Osteoblast (primary cell): ENCODE measurements at regions not wholly inside any gene's neighbourhood (a gene's known extent, or its start where the extent isn't known, plus 50 kb on each side); places are given as distances from the start of the nearest gene placed in this dataset.

ENCODE experiments used
- DNase-seq: peaks from one replicate; pipeline ENCODE4 v3.0.0; 2011; ENCODE audit warnings: low spot score, mixed read lengths; ENCODE audit not compliant: insufficient read length; ENCODE audit errors: missing footprints
- H2AFZ ChIP-seq: 2 replicates; pipeline ENCODE4 v1.6.0; 2011; ENCODE audit warnings: mild to moderate bottlenecking, low read length
- H3K27ac ChIP-seq: 2 replicates; pipeline ENCODE4 v1.5.1; 2011; ENCODE audit warnings: mild to moderate bottlenecking, low read depth, low read length, moderate library complexity
- H3K27me3 ChIP-seq: 2 replicates; pipeline ENCODE4 v1.6.0; 2012; ENCODE audit warnings: mild to moderate bottlenecking, control low read depth, inconsistent platforms, low read length, moderate library complexity; ENCODE audit not compliant: insufficient read depth
- H3K36me3 ChIP-seq: 2 replicates; pipeline ENCODE4 v1.5.1; 2011; ENCODE audit warnings: mild to moderate bottlenecking, low read length, control low read depth, moderate library complexity; ENCODE audit not compliant: insufficient read depth
- H3K4me1 ChIP-seq: 2 replicates; pipeline ENCODE4 v1.5.1; 2011; ENCODE audit warnings: mild to moderate bottlenecking, low read length, control low read depth, moderate library complexity; ENCODE audit not compliant: insufficient read depth
- H3K4me2 ChIP-seq: 2 replicates; pipeline ENCODE4 v1.6.0; 2011; ENCODE audit warnings: mild to moderate bottlenecking, low read length; ENCODE audit not compliant: insufficient read depth
- H3K4me3 ChIP-seq: fragments of 200-600 bp; sonication (generic); 3 replicates; pipeline ENCODE4 v1.5.1; 2012; ENCODE audit warnings: mild to moderate bottlenecking, low read length, inconsistent platforms; ENCODE audit not compliant: insufficient read depth
- H3K79me2 ChIP-seq: 2 replicates; pipeline ENCODE4 v1.6.0; 2012; ENCODE audit warnings: mild to moderate bottlenecking, low read length, control low read depth, inconsistent platforms; ENCODE audit not compliant: insufficient read depth
- H3K9me3 ChIP-seq: 2 replicates; pipeline ENCODE4 v1.5.1; 2011; ENCODE audit warnings: low read depth, low read length, control low read depth
- H4K20me1 ChIP-seq: 2 replicates; pipeline ENCODE4 v1.6.0; 2012; ENCODE audit warnings: mild to moderate bottlenecking, low read length, control low read depth; ENCODE audit not compliant: insufficient read depth
- CTCF ChIP-seq: IDR thresholded peaks from 2 replicates; pipeline ENCODE4 v1.5.1; 2011; ENCODE audit warnings: mild to moderate bottlenecking, low read depth, low read length, moderate library complexity; ENCODE audit errors: extremely low read depth

- peaks cover 90% of the 10 kb centered on the region for H3K79me2 ChIP-seq
- H3K4me3 ChIP-seq = peak overlapping the region; percentile 68
- H3K27me3 ChIP-seq = no peaks in the 10 kb centered on the region
- no peak overlapping the region for H2AFZ ChIP-seq
- peak overlapping the region; percentile 73 for H3K4me2 ChIP-seq
- H3K4me1 ChIP-seq = peaks cover 76% of the 10 kb centered on the region
- no peak for DNase-seq
- no peaks in the 10 kb centered on the region for H3K9me3 ChIP-seq
- H3K36me3 ChIP-seq = peaks cover 35% of the 10 kb centered on the region
- peaks cover 68% of the 10 kb centered on the region for H4K20me1 ChIP-seq
- H3K27ac ChIP-seq = peak overlapping the region; percentile 73
- no peak for TF ChIP-seq CTCF
Measured at GRCh38 chr1:201740086-201740541, 88.8 kb upstream of the IPO9 start.

- H3K9me3 ChIP-seq = no peaks in the 10 kb centered on the region
Measured at GRCh38 chr1:201740670-201741111, 88.3 kb upstream of the IPO9 start.

GRCh38 chr1:201741763-201742342 lies 87.1 kb upstream of the IPO9 start:
- TF ChIP-seq CTCF = no peak
- no peak overlapping the region for H2AFZ ChIP-seq
- no peaks in the 10 kb centered on the region for H3K9me3 ChIP-seq
- peaks cover 89% of the 10 kb centered on the region for H3K79me2 ChIP-seq
- DNase-seq = peak; percentile 61
- no peaks in the 10 kb centered on the region for H3K27me3 ChIP-seq
- H3K4me1 ChIP-seq = peaks cover 69% of the 10 kb centered on the region
- H4K20me1 ChIP-seq = peaks cover 56% of the 10 kb centered on the region
- no peak overlapping the region for H3K4me2 ChIP-seq
- H3K36me3 ChIP-seq = peaks cover 38% of the 10 kb centered on the region
- H3K4me3 ChIP-seq = no peak overlapping the region
- H3K27ac ChIP-seq = peak overlapping the region; percentile 49

More at GRCh38 chr1:201740670-201741111, 88.3 kb upstream of the IPO9 start:
- H3K4me1 ChIP-seq = peaks cover 80% of the 10 kb centered on the region
- H2AFZ ChIP-seq = no peak overlapping the region
- peaks cover 67% of the 10 kb centered on the region for H4K20me1 ChIP-seq
- peaks cover 39% of the 10 kb centered on the region for H3K36me3 ChIP-seq
- no peak for TF ChIP-seq CTCF
- H3K27ac ChIP-seq = peak overlapping the region; percentile 5
- DNase-seq = peak; percentile 54
- H3K4me2 ChIP-seq = peak overlapping the region; percentile 73
- H3K27me3 ChIP-seq = no peaks in the 10 kb centered on the region
- peak overlapping the region; percentile 68 for H3K4me3 ChIP-seq
- H3K79me2 ChIP-seq = peaks cover 89% of the 10 kb centered on the region

- H3K27ac ChIP-seq = peak overlapping the region; percentile 49
- no peak overlapping the region for H2AFZ ChIP-seq
- H3K36me3 ChIP-seq = peaks cover 40% of the 10 kb centered on the region
- peaks cover 89% of the 10 kb centered on the region for H3K79me2 ChIP-seq
- peaks cover 69% of the 10 kb centered on the region for H3K4me1 ChIP-seq
- H3K27me3 ChIP-seq = no peaks in the 10 kb centered on the region
- TF ChIP-seq CTCF = no peak
- peaks cover 50% of the 10 kb centered on the region for H4K20me1 ChIP-seq
- peak; percentile 56 for DNase-seq
- H3K4me2 ChIP-seq = no peak overlapping the region
- no peaks in the 10 kb centered on the region for H3K9me3 ChIP-seq
- no peak overlapping the region for H3K4me3 ChIP-seq
Measured at GRCh38 chr1:201742476-201742875, 86.5 kb upstream of the IPO9 start.
